Muscle layer of colon (tissue), 2 donors: ENCODE measurements at regions not wholly inside any gene's neighbourhood (a gene's known extent, or its start where the extent isn't known, plus 50 kb on each side); places are given as distances from the start of the nearest gene placed in this dataset.

Experiments
- H3K27ac ChIP-seq: one replicate; pipeline ENCODE4 v1.7.0; 2013; ENCODE audit warnings: low read depth, mild to moderate bottlenecking, low read length, moderate library complexity
- H3K27me3 ChIP-seq, 2 donors: one replicate each; pipeline ENCODE4 v1.7.0; 2013; ENCODE audit warnings: low read length in 2 of 2, mild to moderate bottlenecking in 2 of 2; ENCODE audit not compliant: insufficient read depth in 2 of 2, control insufficient read depth in 1 of 2
- H3K36me3 ChIP-seq: one replicate; pipeline ENCODE4 v1.7.0; 2013; ENCODE audit warnings: mild to moderate bottlenecking, low read length; ENCODE audit not compliant: insufficient read depth
- H3K4me1 ChIP-seq: one replicate; pipeline ENCODE4 v1.7.0; 2013; ENCODE audit warnings: mild to moderate bottlenecking, low read length; ENCODE audit not compliant: insufficient read depth
- H3K4me3 ChIP-seq, 2 donors: one replicate each; pipeline ENCODE4 v1.7.0; 2013; ENCODE audit warnings: low read length in 2 of 2, low read depth in 1 of 2, mild to moderate bottlenecking in 1 of 2, moderate library complexity in 1 of 2
- H3K9ac ChIP-seq: one replicate; pipeline ENCODE4 v1.7.0; 2013; ENCODE audit warnings: low read length
- H3K9me3 ChIP-seq: one replicate; pipeline ENCODE4 v1.7.0; 2013; ENCODE audit warnings: mild to moderate bottlenecking, low read length
- donor health status: abdominal sarcoma.
- donor health status: Adenocarcinoma of cecum.

DNA sequence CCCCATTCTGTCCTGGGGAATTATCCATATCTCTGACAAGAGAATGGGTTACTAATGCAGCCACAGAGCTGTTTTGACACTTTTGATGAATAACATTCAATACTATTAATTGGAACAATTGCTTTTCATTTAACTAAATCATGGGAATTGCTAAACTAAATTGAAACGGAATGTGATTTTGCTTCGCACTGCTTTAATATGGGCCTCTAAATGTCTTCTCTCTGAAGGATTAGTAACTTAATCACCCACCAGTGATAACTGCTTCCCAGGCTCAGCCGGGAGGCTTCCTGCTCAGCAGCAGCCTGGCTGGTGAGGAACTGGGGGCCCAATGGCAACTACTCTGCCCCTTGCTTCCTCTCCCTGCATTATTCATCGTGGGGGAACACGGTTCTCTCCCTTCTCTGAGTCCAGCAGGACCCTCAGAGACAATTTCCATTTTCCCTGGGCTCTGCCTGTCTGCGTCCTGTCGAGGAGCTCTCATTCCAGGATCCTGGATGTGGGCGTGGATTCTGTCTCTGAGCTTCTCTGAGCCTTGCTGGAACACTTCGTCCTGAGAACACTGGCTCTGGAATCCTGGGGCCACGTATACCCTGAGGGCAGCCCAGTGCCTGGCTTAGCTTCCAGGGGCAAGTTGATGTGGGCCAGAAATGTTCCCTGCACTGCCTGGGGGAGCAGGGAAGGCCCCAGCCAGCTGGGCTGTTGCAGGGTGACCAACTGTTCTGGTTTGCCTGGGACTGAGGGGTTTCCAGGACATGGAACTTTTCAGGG is 308.9 kb downstream of the DHX35 start:
- Histone ChIP-seq H3K27ac (no peak overlapping the region), H3K27me3 (no peaks in the 10 kb centered on the region)

DNA sequence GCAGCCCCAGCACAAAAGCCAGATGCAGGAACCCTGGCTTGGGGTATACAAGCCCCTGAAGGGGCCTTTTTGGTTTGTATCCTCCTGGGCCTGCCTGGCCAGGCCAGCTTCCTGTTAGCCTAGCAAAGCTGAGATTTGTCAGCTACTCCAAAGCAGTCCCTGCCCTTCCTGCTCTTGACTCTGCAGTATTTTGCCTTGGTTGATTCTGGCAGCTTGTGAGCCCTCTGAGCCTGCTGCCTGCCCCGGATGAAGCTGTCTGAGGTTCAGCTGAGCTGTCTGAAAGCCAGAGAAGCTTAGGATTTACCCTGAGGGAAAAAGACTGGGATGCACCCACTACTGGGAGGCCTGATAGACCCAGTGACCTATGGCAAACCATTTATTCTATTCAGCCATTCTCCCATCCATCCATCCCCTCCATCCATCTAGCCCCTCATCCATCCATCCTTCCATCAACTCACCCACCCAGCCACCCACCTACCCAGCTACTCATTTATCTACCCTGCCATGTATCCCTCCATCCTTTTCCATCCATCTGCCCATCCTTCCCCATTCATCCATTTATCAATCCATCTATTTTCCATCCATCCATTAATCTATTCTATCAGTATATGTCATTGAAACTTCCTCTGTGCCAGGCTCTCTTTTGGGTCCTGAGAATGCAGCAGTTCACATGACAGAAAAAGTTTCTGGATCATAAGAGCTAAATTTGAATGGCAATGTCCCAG is 307.5 kb downstream of the DHX35 start:
- H3K27ac ChIP-seq: no peak overlapping the region

More for the DNA sequence above, 308.9 kb downstream of the DHX35 start:
- peaks cover 13% of the 10 kb centered on the region for H3K4me1 ChIP-seq
- no peak overlapping the region for H3K4me3 ChIP-seq
- H3K9me3 ChIP-seq: no peaks in the 10 kb centered on the region
- H3K9ac ChIP-seq: no peak overlapping the region
- H3K36me3 ChIP-seq: no peaks in the 10 kb centered on the region

DNA sequence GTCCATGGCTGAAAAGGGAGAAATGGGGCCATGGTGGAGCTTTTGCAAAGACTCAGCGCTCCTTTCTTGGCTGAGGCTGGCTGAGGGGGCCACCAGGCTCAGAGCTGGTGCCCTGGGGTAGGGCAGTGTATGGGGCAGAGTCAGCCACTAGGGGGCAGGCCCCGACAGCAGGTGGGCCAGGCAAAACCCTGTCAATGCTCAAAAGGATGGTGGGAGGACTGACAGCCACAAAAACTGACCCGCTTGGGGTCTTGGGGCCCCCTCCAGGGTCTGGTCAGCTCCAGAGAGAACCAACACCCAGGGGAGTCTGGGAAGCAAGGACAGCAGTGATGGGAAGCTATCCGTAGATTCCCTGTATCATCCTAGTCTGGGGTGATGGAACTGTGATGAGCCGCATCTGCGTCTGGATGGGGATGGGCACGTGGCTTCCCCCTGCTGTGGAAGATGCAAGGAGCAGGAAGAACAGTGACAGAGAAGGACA is 306.9 kb downstream of the DHX35 start:
- H3K4me1 ChIP-seq: peaks cover 13% of the 10 kb centered on the region
- no peaks in the 10 kb centered on the region for H3K9me3 ChIP-seq
- H3K9ac ChIP-seq: no peak overlapping the region
- no peaks in the 10 kb centered on the region for H3K27me3 ChIP-seq
- no peak overlapping the region for H3K27ac ChIP-seq
- H3K36me3 ChIP-seq: no peaks in the 10 kb centered on the region
- H3K4me3 ChIP-seq: no peak overlapping the region

More for the DNA sequence above, 307.5 kb downstream of the DHX35 start:
- H3K36me3 ChIP-seq: no peaks in the 10 kb centered on the region
- H3K4me1 ChIP-seq: peaks cover 13% of the 10 kb centered on the region
- no peak overlapping the region for H3K4me3 ChIP-seq
- no peaks in the 10 kb centered on the region for H3K27me3 ChIP-seq
- H3K9me3 ChIP-seq: no peaks in the 10 kb centered on the region
- H3K9ac ChIP-seq: no peak overlapping the region

DNA sequence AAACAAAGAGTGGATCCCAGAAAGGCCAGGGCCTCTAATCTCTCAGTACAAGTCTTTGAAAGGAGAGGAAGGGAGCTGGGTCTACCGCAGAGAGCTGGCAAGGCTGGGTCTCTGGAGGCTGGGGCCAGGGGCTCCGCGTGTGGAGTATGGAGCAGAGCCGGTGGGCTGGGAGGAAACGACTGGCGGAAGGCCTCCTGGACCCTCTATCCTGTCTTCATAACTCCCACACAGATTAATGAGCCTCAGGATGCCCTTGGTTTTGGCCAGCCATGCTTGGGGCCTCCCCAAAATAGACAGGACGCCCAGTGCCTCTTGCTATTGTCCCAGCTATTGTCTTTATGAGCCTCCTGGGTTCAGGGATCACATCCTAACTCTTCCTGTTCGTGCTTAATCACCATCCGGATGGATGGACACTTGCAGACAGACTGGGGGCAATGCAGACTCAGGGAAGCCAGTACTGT is 306.4 kb downstream of the DHX35 start:
- Histone ChIP-seq H3K9ac (no peak overlapping the region), H3K27ac (no peak overlapping the region), H3K36me3 (no peaks in the 10 kb centered on the region), H3K9me3 (no peaks in the 10 kb centered on the region), H3K4me3 (no peak overlapping the region), H3K27me3 (no peaks in the 10 kb centered on the region), H3K4me1 (peaks cover 13% of the 10 kb centered on the region)

DNA sequence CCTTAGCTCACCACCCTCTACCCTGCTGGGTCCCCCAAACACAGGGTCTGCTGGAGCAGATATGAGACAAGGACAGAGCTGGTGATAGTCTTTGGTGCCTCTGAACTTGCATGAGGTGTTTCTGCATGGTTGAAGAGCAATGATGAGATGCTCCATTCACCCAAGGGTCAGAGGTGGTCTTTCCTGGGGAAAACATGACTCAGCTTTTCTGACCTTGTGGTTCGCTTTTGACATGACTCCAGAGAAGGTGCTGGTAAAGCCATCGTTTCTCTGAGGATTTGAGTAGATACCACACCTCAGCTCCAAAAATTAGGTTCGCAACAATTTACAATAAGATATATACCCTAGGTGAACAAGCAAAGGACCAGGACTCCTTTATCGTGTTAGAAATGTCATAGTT is 304.8 kb downstream of the DHX35 start:
- H3K27ac ChIP-seq: no peak overlapping the region
- H3K9me3 ChIP-seq: no peaks in the 10 kb centered on the region
- no peaks in the 10 kb centered on the region for H3K27me3 ChIP-seq
- no peak overlapping the region for H3K9ac ChIP-seq
- peaks cover 13% of the 10 kb centered on the region for H3K4me1 ChIP-seq
- no peak overlapping the region for H3K4me3 ChIP-seq
- no peaks in the 10 kb centered on the region for H3K36me3 ChIP-seq

DNA sequence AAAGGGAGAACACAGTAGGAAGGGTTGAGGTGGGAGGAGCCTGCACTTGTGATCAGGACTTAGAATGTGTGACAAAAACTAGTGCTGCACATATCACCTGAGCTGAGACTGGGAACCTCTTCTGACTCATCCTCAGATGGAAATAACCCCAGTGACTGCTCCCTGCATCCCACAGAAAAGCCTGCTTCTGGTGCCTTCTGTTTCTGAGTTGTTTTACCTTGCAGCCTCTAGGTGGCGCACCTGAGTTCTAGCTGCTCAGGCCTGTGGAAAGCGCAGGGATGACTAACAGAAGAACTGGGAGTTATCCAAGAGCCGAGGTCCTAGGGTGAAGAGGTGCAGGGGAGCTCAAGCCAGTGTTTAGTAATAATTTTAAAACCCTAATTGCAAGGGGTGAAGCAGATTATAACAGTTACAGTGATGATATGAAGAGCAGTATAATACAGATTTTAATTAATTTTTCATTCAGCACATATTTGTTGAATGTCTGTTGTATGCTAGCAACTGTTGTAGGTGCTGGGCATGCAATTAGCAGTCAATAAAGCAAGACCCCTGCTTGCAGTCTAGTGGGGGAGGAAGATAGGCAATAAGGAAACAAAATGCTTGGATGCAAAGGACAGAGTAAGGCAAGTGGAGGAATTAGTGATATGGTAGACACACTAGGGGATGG is 302.5 kb downstream of the DHX35 start:
- Histone ChIP-seq H3K4me1 (peaks cover 4% of the 10 kb centered on the region), H3K36me3 (no peaks in the 10 kb centered on the region), H3K9me3 (no peaks in the 10 kb centered on the region), H3K4me3 (no peak overlapping the region), H3K27ac (no peak overlapping the region), H3K9ac (no peak overlapping the region), H3K27me3 (no peaks in the 10 kb centered on the region)

DNA sequence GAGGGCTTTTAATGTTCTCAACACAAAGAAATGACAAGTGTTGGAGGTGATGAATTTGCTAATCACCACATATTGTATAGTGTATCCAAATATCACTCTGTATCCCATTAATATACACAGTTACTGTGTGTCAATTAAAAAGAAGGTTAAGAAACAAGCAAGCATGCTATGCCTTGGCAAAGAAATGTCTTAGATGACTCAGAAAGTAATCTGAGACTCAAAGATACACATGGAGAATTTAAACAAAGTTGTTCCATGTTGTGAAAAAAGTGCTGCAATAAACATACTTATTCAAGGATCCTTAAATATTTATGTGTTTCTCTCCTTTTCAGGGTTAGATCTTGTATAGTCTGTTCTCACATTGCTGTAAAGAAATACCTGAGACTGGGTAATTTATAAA is 300.9 kb downstream of the DHX35 start:
- Histone ChIP-seq H3K27ac (no peak overlapping the region), H3K27me3 (no peaks in the 10 kb centered on the region), H3K36me3 (no peaks in the 10 kb centered on the region), H3K4me3 (no peak overlapping the region), H3K4me1 (no peaks in the 10 kb centered on the region), H3K9me3 (no peaks in the 10 kb centered on the region), H3K9ac (no peak overlapping the region)

DNA sequence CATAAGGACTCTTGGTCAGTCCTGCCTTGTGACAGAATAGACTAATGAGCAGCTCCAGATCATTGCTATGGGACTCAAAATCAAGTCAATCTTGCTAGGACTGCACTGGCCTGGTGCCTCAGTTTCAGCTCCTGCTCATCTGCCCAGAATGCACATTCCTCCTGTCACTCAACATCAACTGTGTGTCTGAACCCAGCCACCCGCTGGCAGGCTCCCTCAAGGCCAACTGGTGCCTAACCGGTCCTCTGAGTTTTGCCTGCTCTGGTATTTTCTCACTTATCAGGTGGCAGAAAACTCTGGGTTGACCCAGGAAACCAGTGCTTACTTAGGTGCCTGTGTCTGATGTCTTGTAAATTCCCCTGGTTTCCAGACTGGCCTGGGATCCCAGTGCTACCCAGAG is 297.7 kb downstream of the DHX35 start:
- Histone ChIP-seq H3K4me3 (no peak overlapping the region), H3K27me3 (no peaks in the 10 kb centered on the region), H3K9ac (no peak overlapping the region), H3K27ac (no peak overlapping the region), H3K4me1 (no peaks in the 10 kb centered on the region), H3K9me3 (no peaks in the 10 kb centered on the region), H3K36me3 (no peaks in the 10 kb centered on the region)

DNA sequence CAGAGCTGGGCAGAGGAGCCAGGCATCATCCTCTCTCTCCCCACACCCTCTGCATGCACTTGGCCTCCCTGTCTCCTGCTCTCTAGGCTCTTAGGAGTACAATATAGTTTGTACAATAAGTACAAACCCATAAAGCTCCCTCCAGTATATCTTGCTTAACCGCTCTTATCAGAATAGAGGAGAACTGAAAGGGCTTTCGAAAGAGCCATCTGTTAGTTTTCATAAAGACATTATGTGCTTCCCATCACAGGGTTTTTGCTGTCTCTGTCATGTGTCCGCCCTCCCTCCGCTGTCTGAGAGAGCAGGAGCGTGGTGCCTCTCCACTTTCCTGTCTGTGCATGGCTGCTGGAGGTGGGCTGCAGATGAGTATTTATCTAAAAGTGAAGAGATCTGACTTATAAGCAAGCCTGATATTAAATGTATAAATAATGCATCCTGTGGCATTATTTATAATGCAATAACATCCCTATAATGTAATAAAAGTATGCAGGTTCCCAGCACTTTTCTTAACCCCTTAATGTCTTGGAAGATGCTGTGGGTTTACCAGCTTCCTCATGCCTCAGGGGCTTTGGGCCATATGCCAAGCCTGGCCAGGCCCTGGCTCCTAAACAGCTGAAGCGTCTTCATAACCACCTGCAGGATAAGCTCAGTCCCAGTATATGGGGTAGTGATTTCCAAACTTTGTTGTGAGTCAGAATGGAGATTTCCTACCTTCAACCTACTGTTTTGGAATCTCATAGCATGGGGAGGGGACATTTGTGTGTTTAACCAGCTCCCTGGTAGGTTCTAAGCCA is 297.1 kb downstream of the DHX35 start:
- H3K4me1 ChIP-seq: no peaks in the 10 kb centered on the region
- no peak overlapping the region for H3K4me3 ChIP-seq
- H3K27me3 ChIP-seq: no peaks in the 10 kb centered on the region
- no peaks in the 10 kb centered on the region for H3K9me3 ChIP-seq
- no peak overlapping the region for H3K27ac ChIP-seq
- H3K36me3 ChIP-seq: no peaks in the 10 kb centered on the region
- no peak overlapping the region for H3K9ac ChIP-seq

DNA sequence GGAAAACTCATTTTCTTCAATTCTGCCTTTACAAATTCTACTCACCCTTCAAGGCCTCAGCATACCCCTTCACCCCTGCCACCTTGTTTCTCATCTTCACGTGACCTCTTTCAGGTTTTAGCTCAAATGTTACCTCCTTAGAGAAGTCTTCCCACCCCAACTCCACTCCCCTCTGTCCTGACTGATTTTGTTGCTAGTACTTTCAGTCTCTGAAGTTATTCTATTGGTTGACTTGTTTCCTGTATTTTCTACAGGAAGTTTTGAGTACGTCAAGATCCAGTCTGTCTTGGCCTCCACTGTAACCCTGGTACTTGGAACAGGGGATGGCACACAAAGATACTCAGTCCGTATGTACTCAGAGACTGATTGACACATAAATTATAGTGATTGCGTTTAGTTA is 296.1 kb downstream of the DHX35 start:
- no peaks in the 10 kb centered on the region for H3K36me3 ChIP-seq
- no peaks in the 10 kb centered on the region for H3K27me3 ChIP-seq
- no peaks in the 10 kb centered on the region for H3K9me3 ChIP-seq
- H3K4me1 ChIP-seq: no peaks in the 10 kb centered on the region
- no peak overlapping the region for H3K4me3 ChIP-seq
- H3K9ac ChIP-seq: no peak overlapping the region
- no peak overlapping the region for H3K27ac ChIP-seq
